ENCODE measurements at regions not wholly inside any gene's neighbourhood (a gene's known extent, or its start where the extent isn't known, plus 50 kb on each side); places are given as distances from the start of the nearest gene placed in this dataset.

DNA sequence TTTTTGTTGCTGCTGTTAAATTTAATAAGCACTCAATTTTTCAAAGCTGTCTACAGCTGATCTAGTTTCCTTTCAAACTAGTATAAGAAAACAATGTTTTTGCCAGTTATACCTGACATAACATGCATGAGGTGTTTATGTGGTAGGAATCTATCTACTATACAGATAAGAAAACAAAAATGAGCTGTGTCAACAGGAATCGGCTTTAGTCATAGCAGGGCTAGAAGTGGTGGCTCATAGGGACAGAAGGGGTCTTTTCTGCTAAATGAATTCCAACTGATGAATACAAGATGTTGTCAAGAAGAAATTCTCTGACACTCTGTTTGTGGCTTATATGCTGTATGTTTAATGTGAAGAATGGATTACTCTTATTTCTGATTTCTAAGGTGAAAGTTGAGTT is 55.7 kb upstream of the CLNK start:
- no peak for DNase-seq

DNA sequence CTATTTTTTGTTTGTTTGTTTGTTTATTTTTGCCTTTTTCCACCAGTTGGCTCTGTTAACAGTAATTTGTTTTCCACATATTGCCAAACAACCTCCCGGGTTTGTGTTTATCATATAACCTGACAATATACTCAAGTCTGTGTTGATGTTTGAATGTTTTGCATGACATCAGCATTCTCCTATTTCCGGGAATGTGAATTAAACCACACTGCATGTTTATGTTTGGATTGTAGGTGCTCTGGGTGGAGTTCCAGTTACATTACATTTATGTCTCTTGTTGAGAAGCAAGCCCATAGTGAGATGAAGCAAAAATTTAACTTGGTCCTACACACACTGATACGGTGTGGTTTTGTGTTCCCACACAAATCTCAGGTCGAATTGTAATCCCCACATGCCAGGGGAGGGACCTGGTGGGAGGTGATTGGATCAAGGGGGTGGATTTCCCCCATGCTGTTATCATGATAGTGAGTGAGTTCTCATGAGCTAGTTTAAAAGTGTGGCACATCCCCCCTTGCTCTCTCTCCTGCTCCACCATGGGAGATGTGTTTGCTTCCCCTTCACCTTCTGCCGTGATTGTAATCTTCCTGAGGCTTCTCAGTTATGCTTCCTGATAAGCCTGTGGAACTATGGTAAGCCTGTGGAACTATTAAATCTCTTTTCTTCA is 54.4 kb upstream of the CLNK start:
- no peak for DNase-seq

DNA sequence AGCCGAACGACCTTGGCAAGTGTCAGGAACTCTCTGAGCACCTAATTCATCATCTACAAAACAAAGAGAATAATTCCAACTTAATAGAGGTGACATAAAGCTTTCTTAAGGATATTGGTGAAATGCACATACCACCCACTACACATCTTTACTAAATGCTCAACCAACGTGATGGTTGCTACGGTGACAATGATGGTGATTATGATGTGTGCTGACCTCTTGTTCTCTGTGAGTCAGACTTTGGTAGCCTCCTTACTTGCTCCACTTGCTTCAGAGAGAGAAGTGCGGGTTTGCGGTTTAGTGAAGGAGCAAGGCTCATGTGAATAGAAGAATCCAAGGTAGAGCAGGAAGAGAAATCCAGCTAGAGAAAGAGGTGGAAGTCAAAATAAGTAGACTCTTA is 52.8 kb upstream of the CLNK start:
- DNase-seq: no peak

DNA sequence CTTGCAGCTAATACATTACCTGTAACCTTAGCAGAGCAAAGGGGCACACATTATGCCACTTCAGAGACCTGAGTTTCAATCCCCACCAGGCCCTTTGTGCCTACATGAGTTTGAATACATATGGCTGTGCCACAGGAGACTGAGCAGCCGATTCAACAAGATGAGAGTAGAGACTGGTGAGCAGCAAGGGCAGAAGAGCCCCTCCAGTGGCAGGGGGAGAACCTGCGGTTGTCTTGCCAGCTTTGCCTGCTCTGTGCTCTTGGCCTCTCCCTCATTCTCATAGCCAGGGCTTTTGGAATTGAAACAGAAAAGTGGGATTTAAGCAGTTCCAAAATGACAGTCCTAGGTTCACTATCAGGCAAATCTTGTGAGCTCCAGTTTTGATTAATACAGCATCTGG is 52.3 kb upstream of the CLNK start:
- no peak for DNase-seq

DNA sequence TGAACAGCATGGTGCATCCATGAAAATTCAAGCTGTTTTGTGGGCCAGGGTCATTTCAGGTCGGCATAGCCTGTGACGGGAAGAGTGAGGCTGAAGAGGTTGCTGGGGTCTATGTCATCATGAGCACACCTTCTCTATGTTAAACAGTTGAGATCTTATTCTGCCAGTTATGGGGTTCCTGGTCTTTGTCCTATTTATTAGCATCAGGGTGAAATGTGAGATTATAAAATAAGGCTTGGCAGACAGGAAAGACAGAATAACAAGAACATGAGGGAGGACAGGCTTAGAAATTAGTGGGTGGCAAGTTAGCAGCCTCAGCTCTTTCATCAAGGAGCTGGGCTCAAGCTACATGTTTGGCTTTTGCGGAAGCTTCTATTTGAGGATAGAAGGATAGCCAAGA is 51.7 kb upstream of the CLNK start:
- DNase-seq: no peak

DNA sequence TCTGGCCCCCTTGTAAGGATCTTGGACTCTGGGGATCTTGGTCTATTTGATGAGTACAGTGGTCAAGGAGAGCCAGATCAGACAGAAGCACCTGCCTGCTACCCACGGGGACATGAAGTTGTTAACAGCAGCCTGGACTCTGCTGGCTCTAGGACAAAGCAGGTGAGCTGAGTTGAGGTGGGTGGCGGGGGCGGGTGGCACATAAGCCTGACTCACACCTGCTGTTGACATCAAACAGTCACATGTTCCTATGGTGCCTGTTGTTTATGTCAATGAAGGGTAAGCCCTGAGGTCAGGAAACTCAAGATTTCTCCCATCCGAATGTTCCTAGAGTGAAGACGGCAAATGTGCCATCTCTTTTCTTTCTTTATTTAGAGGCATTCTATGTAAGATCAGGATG is 50.1 kb upstream of the CLNK start:
- peak; percentile 4 for DNase-seq

Data from CD4-positive, alpha-beta T cell treated with Interleukin-12 subunit alpha and Interleukin-12 subunit beta, for 1 hour (primary cell).